HEK293 (cell line): ENCODE measurements at regions not wholly inside any gene's neighbourhood (a gene's known extent, or its start where the extent isn't known, plus 50 kb on each side); places are given as distances from the start of the nearest gene placed in this dataset.

Source experiments
- CTCF ChIA-PET: fragments of 350-600 bp; formaldehyde crosslinking; extraction: SDS; loops from one replicate; lab custom pipeline; 2021; ENCODE audit warnings: antibody characterized with exemption; lab: Yijun Ruan, JAX
- POLR2A ChIA-PET: fragments of 300-600 bp; formaldehyde crosslinking; extraction: SDS; loops from one replicate; lab custom pipeline; 2020; ENCODE audit warnings: antibody characterized with exemption, inconsistent platforms; lab: Yijun Ruan, JAX
- H3K27ac ChIP-seq: fragments of 200-500 bp; sonication (Bioruptor generic); 2 replicates; pipeline ENCODE4 v1.5.1; 2014; ENCODE audit warnings: low read depth, low read length, control low read depth, inconsistent platforms; ENCODE audit errors: extremely low read depth
- H3K36me3 ChIP-seq, 2 experiments: fragments of 200-500 bp in 1 of 2; sonication (Bioruptor generic) in 1 of 2; 1 replicate in 1 of 2; 2 replicates in 1 of 2; pipeline ENCODE4 v1.5.1; 2014 to 2017; ENCODE audit warnings: inconsistent platforms in 2 of 2, low read length in 2 of 2; ENCODE audit not compliant: control insufficient read depth in 2 of 2, insufficient read depth in 1 of 2
- H3K4me1 ChIP-seq: fragments of 200-500 bp; sonication (Bioruptor generic); 2 replicates; pipeline ENCODE4 v1.5.1; 2014; ENCODE audit warnings: mild to moderate bottlenecking, low read length, inconsistent platforms; ENCODE audit not compliant: control insufficient read depth, insufficient read depth
- H3K4me3 ChIP-seq: 2 replicates; pipeline ENCODE4 v1.5.1; 2011; ENCODE audit warnings: low read depth, mild to moderate bottlenecking, control low read depth, low read length, moderate library complexity
- H3K9me3 ChIP-seq: fragments of 200-500 bp; sonication (Bioruptor generic); 2 replicates; pipeline ENCODE4 v1.5.1; 2014; ENCODE audit warnings: low read depth, low read length, inconsistent platforms; ENCODE audit not compliant: control insufficient read depth, insufficient read depth
- FEZF1 ChIP-seq: fragments of 450-650 bp; formaldehyde crosslinking; IDR thresholded peaks from 2 replicates; pipeline ENCODE4 v1.5.1; 2016; ENCODE audit warnings: missing biosample characterization, missing genetic modification characterization
- KLF1 ChIP-seq: fragments of 450-650 bp; formaldehyde crosslinking; IDR thresholded peaks from 2 replicates; pipeline ENCODE4 v1.5.1; 2016; ENCODE audit warnings: missing biosample characterization, missing genetic modification characterization
- ZNF10 ChIP-seq: fragments of 450-650 bp; formaldehyde crosslinking; IDR thresholded peaks from 2 replicates; pipeline ENCODE4 v1.5.1; 2017; ENCODE audit warnings: missing biosample characterization, missing genetic modification characterization
- ZNF112 ChIP-seq: fragments of 450-650 bp; formaldehyde crosslinking; IDR thresholded peaks from 2 replicates; pipeline ENCODE4 v1.5.0; 2017; ENCODE audit warnings: missing biosample characterization, missing genetic modification characterization
- ZNF214 ChIP-seq: fragments of 450-650 bp; formaldehyde crosslinking; IDR thresholded peaks from 2 replicates; pipeline ENCODE4 v1.5.1; 2017; ENCODE audit warnings: missing biosample characterization, mild to moderate bottlenecking, missing genetic modification characterization, borderline replicate concordance
- ZNF223 ChIP-seq: fragments of 450-650 bp; formaldehyde crosslinking; IDR thresholded peaks from 2 replicates; pipeline ENCODE4 v1.5.1; 2016; ENCODE audit warnings: missing biosample characterization, missing genetic modification characterization
- ZNF239 ChIP-seq: fragments of 450-650 bp; formaldehyde crosslinking; IDR thresholded peaks from 2 replicates; pipeline ENCODE4 v1.5.1; 2016; ENCODE audit warnings: missing biosample characterization, missing genetic modification characterization
- ZNF426 ChIP-seq: fragments of 450-650 bp; formaldehyde crosslinking; IDR thresholded peaks from 2 replicates; pipeline ENCODE4 v1.5.1; 2017; ENCODE audit warnings: missing biosample characterization, missing genetic modification characterization, mild to moderate bottlenecking, inconsistent platforms, moderate library complexity
- ZNF585B ChIP-seq: fragments of 450-650 bp; formaldehyde crosslinking; IDR thresholded peaks from 2 replicates; pipeline ENCODE4 v1.5.1; 2016; ENCODE audit warnings: missing biosample characterization, missing genetic modification characterization
- ZNF623 ChIP-seq: fragments of 450-650 bp; formaldehyde crosslinking; IDR thresholded peaks from 2 replicates; pipeline ENCODE4 v1.5.1; 2016; ENCODE audit warnings: missing biosample characterization, missing genetic modification characterization
- ZNF777 ChIP-seq: fragments of 450-650 bp; formaldehyde crosslinking; IDR thresholded peaks from 2 replicates; pipeline ENCODE4 v1.5.1; 2017; ENCODE audit warnings: missing biosample characterization, missing genetic modification characterization, borderline replicate concordance
- ZNF837 ChIP-seq: fragments of 450-650 bp; formaldehyde crosslinking; IDR thresholded peaks from 2 replicates; pipeline ENCODE4 v1.5.1; 2016; ENCODE audit warnings: missing biosample characterization, missing genetic modification characterization
- ZSCAN16 ChIP-seq: fragments of 450-650 bp; formaldehyde crosslinking; IDR thresholded peaks from 2 replicates; pipeline ENCODE4 v1.5.1; 2016; ENCODE audit warnings: missing biosample characterization, missing genetic modification characterization
- TF ChIP-seq, protein P1 (sequence below): fragments of 450-650 bp; formaldehyde crosslinking; IDR thresholded peaks from 2 replicates; pipeline ENCODE4 v1.5.1; 2016; ENCODE audit warnings: missing biosample characterization, missing genetic modification characterization
- TF ChIP-seq, protein P2 (sequence below): fragments of 450-650 bp; formaldehyde crosslinking; IDR thresholded peaks from 2 replicates; pipeline ENCODE4 v1.5.1; 2016; ENCODE audit warnings: missing biosample characterization, missing genetic modification characterization
- TF ChIP-seq, protein P3 (sequence below): fragments of 450-650 bp; formaldehyde crosslinking; IDR thresholded peaks from 2 replicates; pipeline ENCODE4 v1.5.1; 2016; ENCODE audit warnings: missing biosample characterization, missing genetic modification characterization
- TF ChIP-seq, protein P4 (sequence below): fragments of 450-650 bp; formaldehyde crosslinking; conservative IDR thresholded peaks from 2 replicates; pipeline ENCODE4 v1.5.1; 2016; ENCODE audit warnings: low read depth, missing biosample characterization, missing genetic modification characterization

DNA sequence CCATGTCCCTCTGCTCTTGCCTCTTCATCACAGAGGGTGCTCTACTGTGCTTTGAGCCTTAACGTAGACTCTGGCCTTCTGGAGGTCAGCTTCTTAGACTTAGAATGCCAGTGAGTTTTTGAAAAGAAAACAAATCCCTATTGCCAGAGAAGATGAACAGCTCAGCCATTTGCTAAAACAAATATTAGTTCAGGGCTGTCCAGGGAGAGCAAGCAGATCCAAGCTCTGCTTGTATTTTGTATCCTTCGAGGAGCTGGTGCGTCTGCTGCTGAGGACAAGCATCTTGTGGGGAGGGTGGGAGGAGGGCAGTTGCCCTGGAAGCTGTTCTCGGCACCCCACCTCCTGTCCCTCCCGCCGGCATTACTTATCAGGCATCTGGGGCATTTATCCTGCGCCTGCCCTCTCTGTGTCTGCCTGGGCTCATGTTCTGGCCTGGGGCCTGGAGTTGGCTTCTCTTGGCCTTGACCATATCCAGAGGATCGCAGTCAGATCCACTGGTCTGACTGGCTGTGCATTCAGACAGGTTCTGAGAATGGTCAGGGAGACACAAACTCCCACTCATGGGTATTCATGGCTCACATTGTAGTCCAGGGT is 173.1 kb upstream of the NLRP1 start:
- no peaks in the 10 kb centered on the region for H3K9me3 ChIP-seq
- H3K4me1 ChIP-seq = no peaks in the 10 kb centered on the region
- ChIA-PET CTCF (interaction anchor here (0.6 to 0.9 kb wide), 2 partner anchors 11 to 31 kb away, joined by 3 read pairs; no protein-coding TSS in a partner anchor), POLR2A (no interaction called here)
- TF ChIP-seq, protein P1, sequence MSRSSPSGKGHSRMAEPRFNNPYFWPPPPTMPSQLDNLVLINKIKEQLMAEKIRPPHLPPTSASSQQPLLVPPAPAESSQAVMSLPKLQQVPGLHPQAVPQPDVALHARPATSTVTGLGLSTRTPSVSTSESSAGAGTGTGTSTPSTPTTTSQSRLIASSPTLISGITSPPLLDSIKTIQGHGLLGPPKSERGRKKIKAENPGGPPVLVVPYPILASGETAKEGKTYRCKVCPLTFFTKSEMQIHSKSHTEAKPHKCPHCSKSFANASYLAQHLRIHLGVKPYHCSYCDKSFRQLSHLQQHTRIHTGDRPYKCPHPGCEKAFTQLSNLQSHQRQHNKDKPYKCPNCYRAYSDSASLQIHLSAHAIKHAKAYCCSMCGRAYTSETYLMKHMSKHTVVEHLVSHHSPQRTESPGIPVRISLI (tag by site-specific recombination) = no peak
- TF ChIP-seq ZNF426 (no peak), ZNF239 (no peak), ZNF223 (tag by site-specific recombination) (no peak), ZNF10 (no peak), ZNF777 (no peak), ZNF112 (no peak), ZNF623 (no peak), ZNF837 (tag by site-specific recombination) (no peak), ZNF585B (tag by site-specific recombination) (no peak), ZNF214 (no peak), ZSCAN16 (tag by site-specific recombination) (no peak), KLF1 (tag by site-specific recombination) (no peak), FEZF1 (no peak)
- TF ChIP-seq, protein P2, sequence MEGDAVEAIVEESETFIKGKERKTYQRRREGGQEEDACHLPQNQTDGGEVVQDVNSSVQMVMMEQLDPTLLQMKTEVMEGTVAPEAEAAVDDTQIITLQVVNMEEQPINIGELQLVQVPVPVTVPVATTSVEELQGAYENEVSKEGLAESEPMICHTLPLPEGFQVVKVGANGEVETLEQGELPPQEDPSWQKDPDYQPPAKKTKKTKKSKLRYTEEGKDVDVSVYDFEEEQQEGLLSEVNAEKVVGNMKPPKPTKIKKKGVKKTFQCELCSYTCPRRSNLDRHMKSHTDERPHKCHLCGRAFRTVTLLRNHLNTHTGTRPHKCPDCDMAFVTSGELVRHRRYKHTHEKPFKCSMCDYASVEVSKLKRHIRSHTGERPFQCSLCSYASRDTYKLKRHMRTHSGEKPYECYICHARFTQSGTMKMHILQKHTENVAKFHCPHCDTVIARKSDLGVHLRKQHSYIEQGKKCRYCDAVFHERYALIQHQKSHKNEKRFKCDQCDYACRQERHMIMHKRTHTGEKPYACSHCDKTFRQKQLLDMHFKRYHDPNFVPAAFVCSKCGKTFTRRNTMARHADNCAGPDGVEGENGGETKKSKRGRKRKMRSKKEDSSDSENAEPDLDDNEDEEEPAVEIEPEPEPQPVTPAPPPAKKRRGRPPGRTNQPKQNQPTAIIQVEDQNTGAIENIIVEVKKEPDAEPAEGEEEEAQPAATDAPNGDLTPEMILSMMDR (tag by site-specific recombination) = no peak
- TF ChIP-seq, protein P3, sequence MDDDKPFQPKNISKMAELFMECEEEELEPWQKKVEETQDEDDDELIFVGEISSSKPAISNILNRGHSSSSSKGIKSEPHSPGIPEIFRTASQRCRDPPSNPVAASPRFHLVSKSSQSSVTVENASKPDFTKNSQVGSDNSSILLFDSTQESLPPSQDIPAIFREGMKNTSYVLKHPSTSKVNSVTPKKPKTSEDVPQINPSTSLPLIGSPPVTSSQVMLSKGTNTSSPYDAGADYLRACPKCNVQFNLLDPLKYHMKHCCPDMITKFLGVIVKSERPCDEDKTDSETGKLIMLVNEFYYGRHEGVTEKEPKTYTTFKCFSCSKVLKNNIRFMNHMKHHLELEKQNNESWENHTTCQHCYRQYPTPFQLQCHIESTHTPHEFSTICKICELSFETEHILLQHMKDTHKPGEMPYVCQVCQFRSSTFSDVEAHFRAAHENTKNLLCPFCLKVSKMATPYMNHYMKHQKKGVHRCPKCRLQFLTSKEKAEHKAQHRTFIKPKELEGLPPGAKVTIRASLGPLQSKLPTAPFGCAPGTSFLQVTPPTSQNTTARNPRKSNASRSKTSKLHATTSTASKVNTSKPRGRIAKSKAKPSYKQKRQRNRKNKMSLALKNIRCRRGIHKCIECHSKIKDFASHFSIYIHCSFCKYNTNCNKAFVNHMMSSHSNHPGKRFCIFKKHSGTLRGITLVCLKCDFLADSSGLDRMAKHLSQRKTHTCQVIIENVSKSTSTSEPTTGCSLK = no peak
- TF ChIP-seq, protein P4, sequence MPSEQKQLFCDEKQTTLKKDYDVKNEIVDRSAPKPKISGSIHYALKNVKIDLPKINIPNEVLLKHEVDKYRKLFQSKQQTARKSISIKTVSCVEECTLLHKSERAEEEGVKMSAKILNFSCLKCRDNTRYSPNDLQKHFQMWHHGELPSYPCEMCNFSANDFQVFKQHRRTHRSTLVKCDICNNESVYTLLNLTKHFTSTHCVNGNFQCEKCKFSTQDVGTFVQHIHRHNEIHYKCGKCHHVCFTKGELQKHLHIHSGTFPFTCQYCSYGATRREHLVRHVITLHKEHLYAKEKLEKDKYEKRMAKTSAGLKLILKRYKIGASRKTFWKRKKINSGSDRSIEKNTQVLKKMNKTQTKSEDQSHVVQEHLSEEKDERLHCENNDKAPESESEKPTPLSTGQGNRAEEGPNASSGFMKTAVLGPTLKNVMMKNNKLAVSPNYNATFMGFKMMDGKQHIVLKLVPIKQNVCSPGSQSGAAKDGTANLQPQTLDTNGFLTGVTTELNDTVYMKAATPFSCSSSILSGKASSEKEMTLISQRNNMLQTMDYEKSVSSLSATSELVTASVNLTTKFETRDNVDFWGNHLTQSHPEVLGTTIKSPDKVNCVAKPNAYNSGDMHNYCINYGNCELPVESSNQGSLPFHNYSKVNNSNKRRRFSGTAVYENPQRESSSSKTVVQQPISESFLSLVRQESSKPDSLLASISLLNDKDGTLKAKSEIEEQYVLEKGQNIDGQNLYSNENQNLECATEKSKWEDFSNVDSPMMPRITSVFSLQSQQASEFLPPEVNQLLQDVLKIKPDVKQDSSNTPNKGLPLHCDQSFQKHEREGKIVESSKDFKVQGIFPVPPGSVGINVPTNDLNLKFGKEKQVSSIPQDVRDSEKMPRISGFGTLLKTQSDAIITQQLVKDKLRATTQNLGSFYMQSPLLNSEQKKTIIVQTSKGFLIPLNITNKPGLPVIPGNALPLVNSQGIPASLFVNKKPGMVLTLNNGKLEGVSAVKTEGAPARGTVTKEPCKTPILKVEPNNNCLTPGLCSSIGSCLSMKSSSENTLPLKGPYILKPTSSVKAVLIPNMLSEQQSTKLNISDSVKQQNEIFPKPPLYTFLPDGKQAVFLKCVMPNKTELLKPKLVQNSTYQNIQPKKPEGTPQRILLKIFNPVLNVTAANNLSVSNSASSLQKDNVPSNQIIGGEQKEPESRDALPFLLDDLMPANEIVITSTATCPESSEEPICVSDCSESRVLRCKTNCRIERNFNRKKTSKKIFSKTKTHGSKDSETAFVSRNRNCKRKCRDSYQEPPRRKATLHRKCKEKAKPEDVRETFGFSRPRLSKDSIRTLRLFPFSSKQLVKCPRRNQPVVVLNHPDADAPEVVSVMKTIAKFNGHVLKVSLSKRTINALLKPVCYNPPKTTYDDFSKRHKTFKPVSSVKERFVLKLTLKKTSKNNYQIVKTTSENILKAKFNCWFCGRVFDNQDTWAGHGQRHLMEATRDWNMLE = no peak
- TF ChIP-seq, all 188 proteins: peak for 0
- Histone ChIP-seq H3K36me3 (no peaks in the 10 kb centered on the region), H3K27ac (no peak overlapping the region), H3K4me3 (no peak overlapping the region)
